ENCODE measurements at regions not wholly inside any gene's neighbourhood (a gene's known extent, or its start where the extent isn't known, plus 50 kb on each side); places are given as distances from the start of the nearest gene placed in this dataset.
"Not testable (repeated sequence)": the region's sequence is repeated elsewhere in the genome, so short reads cannot be mapped to it uniquely, and the experiment has no call there.

DNA sequence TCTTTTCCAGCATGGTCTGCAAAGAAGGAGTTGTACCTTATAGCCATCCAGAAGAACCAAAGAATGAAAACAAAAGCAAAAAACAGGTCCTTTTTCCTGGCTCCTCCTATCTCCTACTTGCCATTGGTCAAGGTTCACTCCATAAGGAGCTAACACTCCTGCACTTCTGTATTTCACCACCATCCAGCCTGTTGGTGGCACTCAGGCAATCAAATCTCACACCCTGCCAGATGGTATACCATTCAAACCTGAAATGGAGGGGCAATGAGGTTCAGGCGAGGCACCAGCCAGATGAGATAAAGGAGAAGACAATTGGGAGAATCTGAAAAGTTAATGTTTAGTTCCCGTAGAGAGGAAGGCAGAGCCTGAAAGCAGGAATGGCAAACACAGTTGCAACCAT is 203.8 kb downstream of the ALDH8A1 start:
- no peaks in the 10 kb centered on the region for H3K4me1 ChIP-seq
- H3K27ac ChIP-seq, result no peak overlapping the region
- intact Hi-C loops (cut with DNase I; ENCODE audit: low total_unique reads), result no loop called here
- no peaks in the 10 kb centered on the region for H3K27me3 ChIP-seq
- TF ChIP-seq, protein P1, sequence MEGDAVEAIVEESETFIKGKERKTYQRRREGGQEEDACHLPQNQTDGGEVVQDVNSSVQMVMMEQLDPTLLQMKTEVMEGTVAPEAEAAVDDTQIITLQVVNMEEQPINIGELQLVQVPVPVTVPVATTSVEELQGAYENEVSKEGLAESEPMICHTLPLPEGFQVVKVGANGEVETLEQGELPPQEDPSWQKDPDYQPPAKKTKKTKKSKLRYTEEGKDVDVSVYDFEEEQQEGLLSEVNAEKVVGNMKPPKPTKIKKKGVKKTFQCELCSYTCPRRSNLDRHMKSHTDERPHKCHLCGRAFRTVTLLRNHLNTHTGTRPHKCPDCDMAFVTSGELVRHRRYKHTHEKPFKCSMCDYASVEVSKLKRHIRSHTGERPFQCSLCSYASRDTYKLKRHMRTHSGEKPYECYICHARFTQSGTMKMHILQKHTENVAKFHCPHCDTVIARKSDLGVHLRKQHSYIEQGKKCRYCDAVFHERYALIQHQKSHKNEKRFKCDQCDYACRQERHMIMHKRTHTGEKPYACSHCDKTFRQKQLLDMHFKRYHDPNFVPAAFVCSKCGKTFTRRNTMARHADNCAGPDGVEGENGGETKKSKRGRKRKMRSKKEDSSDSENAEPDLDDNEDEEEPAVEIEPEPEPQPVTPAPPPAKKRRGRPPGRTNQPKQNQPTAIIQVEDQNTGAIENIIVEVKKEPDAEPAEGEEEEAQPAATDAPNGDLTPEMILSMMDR (IDR thresholded peaks at IDR 0.05), result no peak
- no peak for TF ChIP-seq POLR2A (IDR thresholded peaks at IDR 0.05)
- H3K36me3 ChIP-seq, result no peaks in the 10 kb centered on the region
- no peak overlapping the region for H3K4me3 ChIP-seq
- no peaks in the 10 kb centered on the region for H3K9me3 ChIP-seq
- DNase-seq, result no peak

- H3K27ac ChIP-seq; intact Hi-C loops (cut with DNase I; ENCODE audit: low total_unique reads); H3K9me3 ChIP-seq; H3K4me1 ChIP-seq; DNase-seq; H3K27me3 ChIP-seq; H3K36me3 ChIP-seq; H3K4me3 ChIP-seq: not testable (repeated sequence)
Measured at GRCh38 chr6:134745192-134745591, 204.7 kb downstream of the ALDH8A1 start.

GRCh38 chr6:134744301-134744700 is 205.6 kb downstream of the ALDH8A1 start:
- Histone ChIP-seq H3K4me1 (no peaks in the 10 kb centered on the region), H3K27me3 (no peaks in the 10 kb centered on the region), H3K36me3 (no peaks in the 10 kb centered on the region), H3K4me3 (no peak overlapping the region), H3K9me3 (no peaks in the 10 kb centered on the region), H3K27ac (no peak overlapping the region)
- intact Hi-C loops (cut with DNase I; ENCODE audit: low total_unique reads), result no loop called here
- no peak for DNase-seq
- TF ChIP-seq, protein P1 (IDR thresholded peaks at IDR 0.05), result no peak

DNA sequence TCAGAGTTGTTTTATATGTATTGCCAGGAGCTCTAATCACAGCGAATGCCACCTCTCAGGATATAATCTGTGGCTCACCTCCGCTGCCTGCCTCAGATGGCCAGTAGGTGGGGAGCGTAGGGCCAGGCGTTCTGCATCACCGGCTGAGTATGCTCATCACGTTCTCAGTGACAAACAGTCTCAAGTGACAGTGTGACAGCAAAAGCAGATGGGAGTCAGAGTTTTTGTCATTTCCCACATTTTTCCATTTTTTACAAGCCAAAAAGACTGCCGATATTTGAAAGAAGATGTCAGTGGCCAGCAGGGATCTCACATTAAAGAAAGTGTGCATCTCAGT is 208.7 kb downstream of the ALDH8A1 start:
- intact Hi-C loops (cut with DNase I; ENCODE audit: low total_unique reads), result no loop called here
- TF ChIP-seq, protein P1 (IDR thresholded peaks at IDR 0.05), result no peak
- no peak for TF ChIP-seq POLR2A (IDR thresholded peaks at IDR 0.05)

DNA sequence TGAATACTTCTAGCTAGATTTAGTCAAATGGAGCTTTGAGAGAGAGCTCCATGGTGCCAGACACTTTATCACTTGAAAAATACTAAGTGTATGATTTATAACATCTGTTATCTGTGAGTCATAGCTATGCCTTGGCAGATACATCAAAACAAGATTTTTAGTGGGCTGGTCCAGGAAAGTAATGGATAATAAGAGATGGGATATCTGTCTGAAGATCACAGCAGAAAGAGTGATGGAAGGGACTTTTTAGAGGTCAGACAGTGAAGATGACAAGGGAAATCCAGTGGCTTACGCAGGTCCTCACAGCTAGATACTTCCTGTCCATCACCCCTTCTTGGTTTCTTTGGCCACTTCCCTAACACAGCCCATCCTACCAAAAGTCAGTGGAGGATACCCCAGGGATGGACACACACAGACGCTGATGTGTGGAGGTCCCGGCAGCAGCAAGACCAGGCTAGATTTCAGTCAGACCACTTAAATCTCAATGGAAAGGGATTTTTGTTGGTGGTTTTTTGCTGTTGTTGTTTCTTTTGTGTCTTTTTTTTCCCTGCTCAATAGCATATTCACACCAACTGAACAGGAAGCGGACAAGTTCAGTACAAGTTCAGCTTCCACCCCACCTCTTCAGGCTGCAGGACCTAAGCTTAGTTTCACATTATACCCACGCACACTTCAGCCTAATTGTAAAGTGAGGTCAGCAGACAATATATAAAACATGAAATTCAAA is 209.3 kb downstream of the ALDH8A1 start:
- H3K27ac ChIP-seq, result no peak overlapping the region
- H3K9me3 ChIP-seq, result no peaks in the 10 kb centered on the region
- H3K4me3 ChIP-seq, result no peak overlapping the region
- no peaks in the 10 kb centered on the region for H3K36me3 ChIP-seq
- no peaks in the 10 kb centered on the region for H3K4me1 ChIP-seq
- DNase-seq, result no peak
- no peaks in the 10 kb centered on the region for H3K27me3 ChIP-seq
- intact Hi-C loops (cut with DNase I; ENCODE audit: low total_unique reads), result no loop called here
- TF ChIP-seq, protein P1 (IDR thresholded peaks at IDR 0.05), result no peak
- no peak for TF ChIP-seq POLR2A (IDR thresholded peaks at IDR 0.05)

More for the DNA sequence above, 208.7 kb downstream of the ALDH8A1 start:
- Histone ChIP-seq H3K9me3 (no peaks in the 10 kb centered on the region), H3K36me3 (no peaks in the 10 kb centered on the region), H3K4me3 (no peak overlapping the region), H3K27me3 (no peaks in the 10 kb centered on the region), H3K27ac (no peak overlapping the region), H3K4me1 (no peaks in the 10 kb centered on the region)
- DNase-seq, result no peak

- Histone ChIP-seq H3K4me1 (no peaks in the 10 kb centered on the region), H3K36me3 (no peaks in the 10 kb centered on the region), H3K9me3 (no peaks in the 10 kb centered on the region), H3K27ac (no peak overlapping the region), H3K27me3 (no peaks in the 10 kb centered on the region), H3K4me3 (no peak overlapping the region)
- TF ChIP-seq POLR2A (IDR thresholded peaks at IDR 0.05), result no peak
- TF ChIP-seq, protein P1 (IDR thresholded peaks at IDR 0.05), result no peak
- DNase-seq, result no peak
- intact Hi-C loops (cut with DNase I; ENCODE audit: low total_unique reads), result no loop called here
Measured at GRCh38 chr6:134740027-134740373, 209.9 kb downstream of the ALDH8A1 start.

Data from uterus (tissue), 3 donors.